CD14-positive monocyte (primary cell): ENCODE measurements at regions not wholly inside any gene's neighbourhood (a gene's known extent, or its start where the extent isn't known, plus 50 kb on each side); places are given as distances from the start of the nearest gene placed in this dataset.

Experiments used
- DNase-seq, 3 donors: peaks; one replicate each; pipeline ENCODE4 v3.0.0-alpha.2; 2011 to 2022
- H2AFZ ChIP-seq: 2 replicates; pipeline ENCODE4 v1.6.0; 2012; ENCODE audit warnings: mild to moderate bottlenecking, low read depth, low read length, inconsistent platforms; ENCODE audit not compliant: insufficient read depth, poor library complexity, severe bottlenecking
- H3K27ac ChIP-seq, 2 donors: 1 replicate in 1 of 2; 2 replicates in 1 of 2; pipeline ENCODE4 v1.5.1; 2012 to 2013; ENCODE audit warnings: low read length in 2 of 2, control low read depth in 1 of 2, inconsistent platforms in 1 of 2, low read depth in 1 of 2, mild to moderate bottlenecking in 1 of 2
- H3K27me3 ChIP-seq, 2 donors: one replicate each; pipeline versions ENCODE4 v1.6.0 to v1.6.1; 2011 to 2013; ENCODE audit warnings: low read length in 2 of 2; ENCODE audit not compliant: control insufficient read depth in 2 of 2, insufficient read depth in 2 of 2
- H3K36me3 ChIP-seq, 2 donors: replicated peaks in 1 of 2; 1 replicate in 1 of 2; 2 replicates in 1 of 2; pipeline versions ENCODE4 v1.5.1 to v1.6.1; 2012 to 2013; ENCODE audit warnings: low read length in 2 of 2, control low read depth in 1 of 2, inconsistent platforms in 1 of 2, mild to moderate bottlenecking in 1 of 2; ENCODE audit not compliant: insufficient read depth in 2 of 2, control insufficient read depth in 1 of 2
- H3K4me1 ChIP-seq, 2 donors: 1 replicate in 1 of 2; 2 replicates in 1 of 2; pipeline versions ENCODE4 v1.5.1 to v1.6.1; 2012 to 2013; ENCODE audit warnings: low read length in 2 of 2, control low read depth in 1 of 2, inconsistent platforms in 1 of 2, mild to moderate bottlenecking in 1 of 2, moderate library complexity in 1 of 2; ENCODE audit not compliant: insufficient read depth in 2 of 2, control insufficient read depth in 1 of 2
- H3K4me2 ChIP-seq: replicated peaks from 2 replicates; pipeline ENCODE3; 2012; ENCODE audit warnings: low read length, moderate library complexity, mild to moderate bottlenecking; ENCODE audit not compliant: poor library complexity, severe bottlenecking; ENCODE audit errors: extremely low read depth
- H3K4me3 ChIP-seq, 3 experiments: fragments of 200-600 bp in 1 of 3; sonication (generic) in 1 of 3; replicated peaks in 1 of 3; 1 replicate in 2 of 3; 2 replicates in 1 of 3; pipeline ENCODE4 v1.5.1; 2011 to 2013; ENCODE audit warnings: low read length in 3 of 3, mild to moderate bottlenecking in 3 of 3, control low read depth in 2 of 3, low read depth in 2 of 3, inconsistent platforms in 1 of 3, moderate library complexity in 1 of 3
- H3K79me2 ChIP-seq: 2 replicates; pipeline ENCODE4 v1.6.0; 2012; ENCODE audit warnings: mild to moderate bottlenecking, control low read depth, inconsistent platforms, low read length, moderate library complexity; ENCODE audit not compliant: insufficient read depth
- H3K9ac ChIP-seq: 2 replicates; pipeline ENCODE4 v1.6.0; 2017; ENCODE audit warnings: low read length, mild to moderate bottlenecking; ENCODE audit not compliant: insufficient read depth, poor library complexity, severe bottlenecking
- H3K9me3 ChIP-seq, 2 donors: replicated peaks in 1 of 2; 1 replicate in 1 of 2; 2 replicates in 1 of 2; pipeline versions ENCODE4 v1.5.1 to v1.6.1; 2012 to 2013; ENCODE audit warnings: low read length in 2 of 2, control low read depth in 1 of 2; ENCODE audit not compliant: control insufficient read depth in 1 of 2, insufficient read depth in 1 of 2
- H4K20me1 ChIP-seq: 2 replicates; pipeline ENCODE4 v1.6.0; 2012; ENCODE audit warnings: mild to moderate bottlenecking, low read length, control low read depth, moderate library complexity; ENCODE audit not compliant: insufficient read depth
- H3K27ac Mint-ChIP-seq, 7 donors: one replicate each; pipeline ENCODE4 v1.8.0; 2020; ENCODE audit warnings: mild to moderate bottlenecking in 7 of 7, mixed read lengths in 7 of 7, moderate library complexity in 6 of 7, inconsistent platforms in 2 of 7
- H3K27me3 Mint-ChIP-seq, 3 donors: one replicate each; pipeline ENCODE4 v1.8.0; 2021 to 2022; ENCODE audit warnings: low read depth in 3 of 3, mild to moderate bottlenecking in 3 of 3, mixed read lengths in 3 of 3, moderate library complexity in 3 of 3, inconsistent platforms in 1 of 3
- H3K36me3 Mint-ChIP-seq, 2 donors: one replicate each; pipeline ENCODE4 v1.8.0; 2020; ENCODE audit warnings: mixed read lengths in 2 of 2, inconsistent platforms in 1 of 2, mild to moderate bottlenecking in 1 of 2
- H3K4me1 Mint-ChIP-seq: one replicate; pipeline ENCODE4 v1.8.0; 2020; ENCODE audit warnings: mild to moderate bottlenecking, mixed read lengths
- H3K4me3 Mint-ChIP-seq, 2 donors: one replicate each; pipeline ENCODE4 v1.8.0; 2020; ENCODE audit warnings: mild to moderate bottlenecking in 2 of 2, mixed read lengths in 2 of 2, moderate library complexity in 1 of 2
- H3K9me3 Mint-ChIP-seq, 7 donors: one replicate each; pipeline ENCODE4 v1.8.0; 2020 to 2022; ENCODE audit warnings: mixed read lengths in 7 of 7, mild to moderate bottlenecking in 6 of 7, moderate library complexity in 6 of 7, inconsistent platforms in 2 of 7
- WGBS: methylation state at CpG from one replicate; pipeline ENCODE4 v1.1.5; 2013; ENCODE audit warnings: missing lambda C conversion rate; ENCODE audit not compliant: insufficient coverage; 5-methylcytosine and 5-hydroxymethylcytosine counted together
- intact Hi-C, 2 donors: fragments of 100-400 bp; cut with micrococcal nuclease; formaldehyde crosslinking; loops; one replicate each; pipeline versions ENCODE4 v1.15.0 to v1.15.1; 2023
- TF ChIP-seq, protein P1 (sequence below): fragments of 200-600 bp; IDR thresholded peaks from one replicate; pipeline ENCODE4 v1.8.0; 2022; ENCODE audit warnings: antibody characterized with exemption, mild to moderate bottlenecking

DNA sequence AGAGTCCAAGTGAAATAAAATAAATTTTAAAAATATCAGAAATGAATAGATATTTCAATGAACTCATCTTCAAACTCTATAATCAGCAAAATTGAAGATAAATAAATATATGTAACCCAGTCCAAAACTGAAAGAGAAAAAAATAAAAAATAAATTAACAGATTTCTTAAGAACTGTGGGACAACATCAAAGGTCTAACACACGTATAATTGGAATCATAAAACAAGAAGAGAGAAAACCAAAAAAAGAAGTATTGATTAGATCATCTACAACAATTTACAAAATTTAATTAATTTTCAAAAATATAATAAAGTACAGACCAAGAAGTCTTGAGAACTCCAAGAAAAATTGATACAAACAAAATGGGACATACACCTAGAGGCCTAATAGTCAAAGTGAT is 625.8 kb upstream of the SORCS1 start:
- no peaks in the 10 kb centered on the region for H3K27me3 ChIP-seq
- TF ChIP-seq, protein P1, sequence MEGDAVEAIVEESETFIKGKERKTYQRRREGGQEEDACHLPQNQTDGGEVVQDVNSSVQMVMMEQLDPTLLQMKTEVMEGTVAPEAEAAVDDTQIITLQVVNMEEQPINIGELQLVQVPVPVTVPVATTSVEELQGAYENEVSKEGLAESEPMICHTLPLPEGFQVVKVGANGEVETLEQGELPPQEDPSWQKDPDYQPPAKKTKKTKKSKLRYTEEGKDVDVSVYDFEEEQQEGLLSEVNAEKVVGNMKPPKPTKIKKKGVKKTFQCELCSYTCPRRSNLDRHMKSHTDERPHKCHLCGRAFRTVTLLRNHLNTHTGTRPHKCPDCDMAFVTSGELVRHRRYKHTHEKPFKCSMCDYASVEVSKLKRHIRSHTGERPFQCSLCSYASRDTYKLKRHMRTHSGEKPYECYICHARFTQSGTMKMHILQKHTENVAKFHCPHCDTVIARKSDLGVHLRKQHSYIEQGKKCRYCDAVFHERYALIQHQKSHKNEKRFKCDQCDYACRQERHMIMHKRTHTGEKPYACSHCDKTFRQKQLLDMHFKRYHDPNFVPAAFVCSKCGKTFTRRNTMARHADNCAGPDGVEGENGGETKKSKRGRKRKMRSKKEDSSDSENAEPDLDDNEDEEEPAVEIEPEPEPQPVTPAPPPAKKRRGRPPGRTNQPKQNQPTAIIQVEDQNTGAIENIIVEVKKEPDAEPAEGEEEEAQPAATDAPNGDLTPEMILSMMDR, result no peak
- Mint-ChIP-seq H3K4me3 (no peak overlapping the region), H3K36me3 (no peaks in the 10 kb centered on the region), H3K27me3 (no peaks in the 10 kb centered on the region), H3K9me3 (peaks cover 6 to 23% (median 9%) of the 10 kb centered on the region in 7 donors), H3K27ac (no peak overlapping the region), H3K4me1 (no peaks in the 10 kb centered on the region)
- H3K27ac ChIP-seq, result no peak overlapping the region
- no peak overlapping the region for H3K4me2 ChIP-seq
- H3K9ac ChIP-seq, result no peak overlapping the region
- DNase-seq, result no peak
- intact Hi-C loops, result no loop called here
- H3K4me3 ChIP-seq, result no peak overlapping the region
- H2AFZ ChIP-seq, result no peak overlapping the region
- H3K4me1 ChIP-seq, result no peaks in the 10 kb centered on the region
- no peaks in the 10 kb centered on the region for H4K20me1 ChIP-seq
- no peaks in the 10 kb centered on the region for H3K36me3 ChIP-seq
- peaks cover 7 to 18% of the 10 kb centered on the region in 2 donors for H3K9me3 ChIP-seq
- no CpG with 5 or more reads among the region's 1 CpG for WGBS
- H3K79me2 ChIP-seq, result no peaks in the 10 kb centered on the region

DNA sequence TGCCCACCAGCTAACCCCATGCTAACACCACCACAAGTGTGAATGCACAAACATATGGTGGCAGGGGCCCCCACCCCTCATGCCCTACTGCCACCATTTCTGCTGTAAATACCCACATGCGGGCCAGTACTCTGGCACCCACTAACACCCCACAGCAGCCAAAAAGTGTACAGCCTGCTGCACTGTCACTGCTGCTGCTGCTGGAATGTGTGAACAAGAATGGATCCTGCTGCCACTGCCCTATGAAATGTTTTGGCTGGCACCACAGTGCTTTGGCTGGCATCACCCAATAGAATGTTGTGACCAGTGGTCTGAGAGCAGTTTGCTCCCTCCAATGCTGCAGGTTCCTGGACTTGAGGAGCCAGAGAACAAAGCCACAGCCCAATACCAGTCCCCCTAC is 606.6 kb upstream of the SORCS1 start:
- no peaks in the 10 kb centered on the region for H3K36me3 Mint-ChIP-seq
- no peak overlapping the region for H3K4me3 Mint-ChIP-seq
- peak overlapping the region in 1 of 7 donors; percentile 36 for H3K27ac Mint-ChIP-seq
- TF ChIP-seq, protein P1, result no peak
- H3K4me3 ChIP-seq, result no peak overlapping the region
- no peaks in the 10 kb centered on the region for H3K27me3 Mint-ChIP-seq
- WGBS, result 100% methylated on average over 1 of the region's 1 CpG
- H4K20me1 ChIP-seq, result no peaks in the 10 kb centered on the region
- peaks cover 14 to 16% of the 10 kb centered on the region in 2 donors for H3K9me3 ChIP-seq
- no peak overlapping the region for H3K4me2 ChIP-seq
- no peak for DNase-seq
- no peaks in the 10 kb centered on the region for H3K36me3 ChIP-seq
- no peaks in the 10 kb centered on the region for H3K27me3 ChIP-seq
- H3K4me1 Mint-ChIP-seq, result no peaks in the 10 kb centered on the region
- H3K79me2 ChIP-seq, result no peaks in the 10 kb centered on the region
- H3K27ac ChIP-seq, result no peak overlapping the region
- H3K9me3 Mint-ChIP-seq, result peaks cover 2 to 25% (median 15%) of the 10 kb centered on the region in 7 donors
- intact Hi-C loops, result no loop called here
- H3K4me1 ChIP-seq, result no peaks in the 10 kb centered on the region
- no peak overlapping the region for H2AFZ ChIP-seq
- H3K9ac ChIP-seq, result no peak overlapping the region
